GM10266 (cell line): ENCODE measurements at regions not wholly inside any gene's neighbourhood (a gene's known extent, or its start where the extent isn't known, plus 50 kb on each side); places are given as distances from the start of the nearest gene placed in this dataset.

Source experiments
- DNase-seq: peaks from one replicate; pipeline ENCODE4 v3.0.0; 2012; ENCODE audit errors: extremely low spot score
- CTCF ChIP-seq: IDR thresholded peaks from 2 replicates; pipeline ENCODE4 v1.5.1; 2012; ENCODE audit warnings: mild to moderate bottlenecking, low read depth; ENCODE audit not compliant: control insufficient read depth, insufficient read depth; ENCODE audit errors: missing control alignments

DNA sequence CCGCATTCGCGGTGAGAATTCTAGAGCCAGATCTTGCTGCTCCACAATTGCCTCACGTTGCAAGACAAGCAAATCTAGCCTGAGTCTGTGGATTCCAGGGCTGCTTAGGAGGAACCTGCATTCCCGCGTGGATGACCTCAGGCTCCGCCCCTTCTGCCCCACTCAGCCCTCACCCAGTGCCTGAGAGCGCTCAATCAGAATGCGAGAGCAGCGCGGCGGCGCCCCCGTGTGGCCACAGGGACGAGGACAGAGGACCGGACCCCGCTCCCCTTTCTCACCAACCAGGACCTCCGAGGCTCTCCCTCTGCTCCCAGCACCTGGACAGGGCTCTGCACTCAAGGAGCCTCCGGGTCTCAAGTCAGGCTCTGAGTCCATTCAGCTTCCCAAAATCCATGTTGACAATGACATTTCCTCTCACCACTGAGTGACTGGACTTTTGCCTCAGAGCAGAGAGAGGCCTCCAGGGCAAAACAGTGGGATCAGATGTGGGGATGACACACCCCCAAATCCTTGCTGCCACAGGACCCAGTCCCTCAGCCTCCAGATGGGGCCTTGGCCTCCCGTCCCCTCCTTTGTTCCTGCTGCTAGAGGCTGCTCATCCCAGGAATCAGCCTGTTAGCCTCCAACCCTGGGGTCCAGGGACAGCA, 52.0 kb downstream of the RPP21 start:
- peak; percentile 89 for TF ChIP-seq CTCF
- DNase-seq, result peak; percentile 82

GRCh38 chr6:30397697-30398096, 52.7 kb downstream of the RPP21 start:
- TF ChIP-seq CTCF, result no peak
- DNase-seq, result no peak

- no peak for TF ChIP-seq CTCF
- DNase-seq, result no peak
Observed at GRCh38 chr6:30399390-30400058, 54.6 kb downstream of the RPP21 start.

- TF ChIP-seq CTCF, result no peak
- DNase-seq, result no peak
Observed at GRCh38 chr6:30405934-30406333, 61.0 kb downstream of the RPP21 start.

GRCh38 chr6:30409184-30409583, 64.2 kb downstream of the RPP21 start:
- no peak for DNase-seq
- no peak for TF ChIP-seq CTCF

DNA sequence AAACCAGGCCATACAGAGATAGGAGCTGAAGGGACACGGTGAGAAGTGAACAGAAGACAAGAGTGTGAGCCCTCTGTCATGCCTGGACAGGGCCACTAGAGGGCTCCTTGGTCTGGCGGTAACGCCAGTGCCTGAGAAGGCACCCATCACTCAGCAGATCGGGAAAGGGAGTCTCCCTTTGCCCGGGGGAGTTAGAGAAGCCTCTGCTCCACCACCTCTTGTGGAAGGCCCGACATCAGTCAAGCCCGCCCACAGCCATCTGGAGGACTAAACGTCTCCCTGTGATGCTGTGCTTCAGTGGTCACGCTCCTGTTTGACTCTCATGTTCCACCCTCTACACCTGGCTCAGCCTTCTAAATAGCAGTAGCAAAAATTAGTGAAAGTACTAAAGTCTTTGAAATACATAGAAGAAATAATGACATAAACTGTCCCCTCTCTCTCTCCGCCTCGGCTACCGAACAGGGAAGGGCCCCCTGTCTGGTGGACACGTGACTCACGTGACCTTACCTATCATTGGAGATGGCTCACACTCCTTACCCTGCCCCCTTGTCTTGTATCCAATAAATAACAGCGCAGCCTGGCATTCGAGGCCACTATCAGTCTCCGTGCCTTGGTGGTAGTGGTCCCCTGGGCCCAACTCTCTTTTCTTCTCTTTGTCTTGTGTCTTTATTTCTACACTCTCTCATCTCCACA, 66.7 kb downstream of the RPP21 start:
- peak; percentile 85 for TF ChIP-seq CTCF
- DNase-seq, result no peak

GRCh38 chr6:30418448-30418847, 70.9 kb upstream of the HLA-E start:
- DNase-seq, result no peak
- no peak for TF ChIP-seq CTCF
